ENCODE measurements at regions not wholly inside any gene's neighbourhood (a gene's known extent, or its start where the extent isn't known, plus 50 kb on each side); places are given as distances from the start of the nearest gene placed in this dataset.

DNA sequence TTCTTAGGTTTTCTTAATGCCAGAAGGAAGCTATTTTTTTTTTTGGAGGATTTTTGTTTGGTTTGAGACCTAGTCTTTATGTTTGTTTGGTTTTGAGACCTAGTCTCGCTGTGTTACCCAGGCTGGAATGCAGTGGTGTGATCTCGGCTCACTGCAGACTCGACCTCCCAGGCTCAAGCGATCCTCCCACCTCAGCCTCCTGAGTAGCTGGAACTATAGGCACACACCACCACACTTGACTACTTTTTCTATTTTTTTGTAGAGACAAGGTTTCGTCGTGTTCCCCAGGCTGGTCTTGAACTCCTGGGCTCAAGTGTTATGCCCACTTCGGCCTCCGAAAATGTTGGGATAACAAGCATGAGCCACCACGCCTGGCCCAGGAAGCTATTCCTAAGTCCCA is 67.8 kb upstream of the NHSL1 start:
- Histone ChIP-seq H2AFZ (no peak overlapping the region), H3K9ac (no peak overlapping the region), H3K79me2 (no peaks in the 10 kb centered on the region), H3K4me3 (ENCODE audit: low read depth, low read length) (no peak overlapping the region), H3K4me1 (no peaks in the 10 kb centered on the region), H3K27ac (no peak overlapping the region), H3K4me2 (ENCODE audit: low read length) (no peak overlapping the region), H3K9me3 (ENCODE audit: control insufficient read depth, low read length) (no peaks in the 10 kb centered on the region), H3K27me3 (ENCODE audit: control insufficient read depth, insufficient read depth, low read length) (no peaks in the 10 kb centered on the region), H3K36me3 (ENCODE audit: control insufficient read depth, insufficient read depth, low read length) (no peaks in the 10 kb centered on the region)
- TF ChIP-seq, protein P1, sequence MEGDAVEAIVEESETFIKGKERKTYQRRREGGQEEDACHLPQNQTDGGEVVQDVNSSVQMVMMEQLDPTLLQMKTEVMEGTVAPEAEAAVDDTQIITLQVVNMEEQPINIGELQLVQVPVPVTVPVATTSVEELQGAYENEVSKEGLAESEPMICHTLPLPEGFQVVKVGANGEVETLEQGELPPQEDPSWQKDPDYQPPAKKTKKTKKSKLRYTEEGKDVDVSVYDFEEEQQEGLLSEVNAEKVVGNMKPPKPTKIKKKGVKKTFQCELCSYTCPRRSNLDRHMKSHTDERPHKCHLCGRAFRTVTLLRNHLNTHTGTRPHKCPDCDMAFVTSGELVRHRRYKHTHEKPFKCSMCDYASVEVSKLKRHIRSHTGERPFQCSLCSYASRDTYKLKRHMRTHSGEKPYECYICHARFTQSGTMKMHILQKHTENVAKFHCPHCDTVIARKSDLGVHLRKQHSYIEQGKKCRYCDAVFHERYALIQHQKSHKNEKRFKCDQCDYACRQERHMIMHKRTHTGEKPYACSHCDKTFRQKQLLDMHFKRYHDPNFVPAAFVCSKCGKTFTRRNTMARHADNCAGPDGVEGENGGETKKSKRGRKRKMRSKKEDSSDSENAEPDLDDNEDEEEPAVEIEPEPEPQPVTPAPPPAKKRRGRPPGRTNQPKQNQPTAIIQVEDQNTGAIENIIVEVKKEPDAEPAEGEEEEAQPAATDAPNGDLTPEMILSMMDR (IDR thresholded peaks at IDR 0.05), result no peak

DNA sequence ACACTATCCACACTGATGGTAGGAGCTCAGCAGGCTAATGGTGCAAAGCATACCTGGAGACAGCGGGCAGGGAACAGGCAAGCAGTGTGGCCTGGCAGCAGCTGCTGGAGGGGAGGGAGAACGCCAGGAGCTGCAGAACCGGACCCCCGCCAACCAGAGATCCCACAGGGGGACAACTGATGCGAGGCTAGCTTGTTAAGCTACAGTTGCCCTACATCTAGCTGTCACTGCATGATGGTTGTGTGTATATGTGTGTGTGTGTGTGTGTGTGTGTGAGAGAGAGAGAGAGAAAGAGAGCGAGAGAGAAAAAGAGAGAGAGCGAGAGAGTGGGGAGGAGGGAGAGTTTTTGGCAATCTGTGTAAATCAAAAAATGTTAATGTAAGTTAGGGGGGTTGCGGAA is 69.7 kb upstream of the NHSL1 start:
- no peak overlapping the region for H3K4me3 ChIP-seq (ENCODE audit: low read depth, low read length)
- H3K9ac ChIP-seq, result no peak overlapping the region
- no peak overlapping the region for H3K27ac ChIP-seq
- H3K4me1 ChIP-seq, result no peaks in the 10 kb centered on the region
- H3K9me3 ChIP-seq (ENCODE audit: control insufficient read depth, low read length), result no peaks in the 10 kb centered on the region
- H3K36me3 ChIP-seq (ENCODE audit: control insufficient read depth, insufficient read depth, low read length), result no peaks in the 10 kb centered on the region
- no peak overlapping the region for H3K4me2 ChIP-seq (ENCODE audit: low read length)
- TF ChIP-seq, protein P1 (IDR thresholded peaks at IDR 0.05), result no peak
- H3K79me2 ChIP-seq, result no peaks in the 10 kb centered on the region
- H3K27me3 ChIP-seq (ENCODE audit: control insufficient read depth, insufficient read depth, low read length), result no peaks in the 10 kb centered on the region
- no peak overlapping the region for H2AFZ ChIP-seq

DNA sequence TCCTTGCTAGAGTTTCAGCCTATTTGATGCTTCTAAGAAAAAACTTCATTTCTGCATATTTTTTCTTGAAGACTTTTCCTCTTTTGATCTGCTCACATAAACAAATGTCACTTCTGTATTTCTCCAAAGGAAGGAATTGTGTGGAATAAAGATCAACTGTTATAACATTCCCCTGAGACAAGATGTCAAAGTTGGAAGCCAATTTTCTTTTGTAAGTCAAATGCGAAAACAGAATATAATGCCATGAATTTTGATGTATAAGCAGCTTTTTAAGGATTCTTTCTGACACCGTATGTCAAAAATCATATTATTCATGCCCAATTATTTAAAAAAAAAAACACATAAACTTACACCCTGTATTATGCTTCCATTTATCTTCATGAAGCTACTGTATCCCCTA is 70.3 kb upstream of the NHSL1 start:
- Histone ChIP-seq H3K27me3 (ENCODE audit: control insufficient read depth, insufficient read depth, low read length) (no peaks in the 10 kb centered on the region), H3K9ac (no peak overlapping the region), H3K4me3 (ENCODE audit: low read depth, low read length) (no peak overlapping the region), H3K79me2 (no peaks in the 10 kb centered on the region), H3K27ac (no peak overlapping the region), H2AFZ (no peak overlapping the region), H3K4me2 (ENCODE audit: low read length) (no peak overlapping the region), H3K4me1 (no peaks in the 10 kb centered on the region), H3K36me3 (ENCODE audit: control insufficient read depth, insufficient read depth, low read length) (no peaks in the 10 kb centered on the region), H3K9me3 (ENCODE audit: control insufficient read depth, low read length) (no peaks in the 10 kb centered on the region)
- TF ChIP-seq, protein P1 (IDR thresholded peaks at IDR 0.05), result no peak

DNA sequence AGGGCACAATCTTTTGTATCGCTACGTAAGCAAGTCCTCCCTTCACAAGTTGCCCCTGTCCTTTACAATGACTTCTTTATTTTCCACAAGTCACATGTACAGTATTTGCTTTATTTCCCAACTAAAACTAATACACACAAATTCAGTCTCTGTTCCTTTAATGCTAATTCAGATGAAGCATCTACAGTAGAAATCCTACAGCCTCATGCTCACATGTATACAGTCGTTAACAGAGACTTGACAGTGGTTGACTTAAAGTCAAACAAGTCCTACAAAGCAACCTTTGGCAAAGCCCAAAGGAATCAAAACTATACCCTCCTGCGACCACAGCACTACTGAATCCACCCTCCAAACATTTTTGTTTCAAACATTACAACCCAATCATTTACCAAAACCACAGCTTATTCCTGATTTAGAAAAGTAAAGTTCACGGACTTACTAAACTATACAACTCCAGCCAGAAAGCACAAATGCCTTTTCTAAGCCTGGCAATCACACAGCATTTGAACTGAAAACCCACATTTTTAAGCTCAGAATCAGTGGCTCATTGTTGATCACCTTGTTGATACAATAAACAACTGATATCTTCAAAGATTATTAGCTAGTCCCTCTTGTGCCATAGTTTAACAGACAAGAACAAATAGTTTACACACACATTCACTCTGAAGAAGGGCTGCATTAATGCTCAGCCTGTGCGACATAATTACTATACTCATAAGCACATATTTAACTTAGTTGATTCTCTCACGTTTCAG is 70.9 kb upstream of the NHSL1 start:
- TF ChIP-seq, protein P1 (IDR thresholded peaks at IDR 0.05), result no peak
- Histone ChIP-seq H3K4me1 (no peaks in the 10 kb centered on the region), H3K4me3 (ENCODE audit: low read depth, low read length) (no peak overlapping the region), H3K4me2 (ENCODE audit: low read length) (no peak overlapping the region), H3K9me3 (ENCODE audit: control insufficient read depth, low read length) (no peaks in the 10 kb centered on the region), H3K27ac (no peak overlapping the region), H3K79me2 (no peaks in the 10 kb centered on the region), H3K36me3 (ENCODE audit: control insufficient read depth, insufficient read depth, low read length) (no peaks in the 10 kb centered on the region), H3K9ac (no peak overlapping the region), H2AFZ (no peak overlapping the region), H3K27me3 (ENCODE audit: control insufficient read depth, insufficient read depth, low read length) (no peaks in the 10 kb centered on the region)

DNA sequence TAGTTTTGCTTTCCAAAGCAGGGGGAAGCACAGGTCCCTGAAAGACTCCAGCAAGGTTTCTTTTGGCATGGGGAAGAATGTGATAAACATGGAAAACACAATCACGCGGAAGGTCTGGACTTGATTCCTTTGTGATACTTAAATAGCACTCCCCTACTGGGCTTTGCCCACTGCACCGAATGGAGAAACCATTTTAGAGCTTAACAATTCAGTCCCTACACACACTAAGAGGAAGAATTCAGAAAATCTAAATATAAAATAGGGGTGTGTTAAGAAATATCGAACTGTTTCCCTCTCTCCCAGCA is 71.4 kb upstream of the NHSL1 start:
- Histone ChIP-seq H3K4me3 (ENCODE audit: low read depth, low read length) (no peak overlapping the region), H3K4me2 (ENCODE audit: low read length) (no peak overlapping the region), H3K27me3 (ENCODE audit: control insufficient read depth, insufficient read depth, low read length) (no peaks in the 10 kb centered on the region), H3K9ac (no peak overlapping the region), H3K36me3 (ENCODE audit: control insufficient read depth, insufficient read depth, low read length) (no peaks in the 10 kb centered on the region), H3K4me1 (no peaks in the 10 kb centered on the region), H3K9me3 (ENCODE audit: control insufficient read depth, low read length) (no peaks in the 10 kb centered on the region), H3K27ac (no peak overlapping the region), H3K79me2 (no peaks in the 10 kb centered on the region), H2AFZ (no peak overlapping the region)
- TF ChIP-seq, protein P1 (IDR thresholded peaks at IDR 0.05), result no peak

Measured in parathyroid adenoma (tissue), 2 donors.